H1 (cell line): ENCODE measurements at regions not wholly inside any gene's neighbourhood (a gene's known extent, or its start where the extent isn't known, plus 50 kb on each side); places are given as distances from the start of the nearest gene placed in this dataset.

ENCODE experiments used
- CTCF ChIA-PET: fragments of 300-600 bp; sonication (Branson Sonifier 250); formaldehyde crosslinking; loops from one replicate; lab custom pipeline; 2021; ENCODE audit not compliant: partially characterized antibody; lab: Charles Lee
- POLR2A ChIA-PET: fragments of 300-600 bp; sonication (Branson Sonifier 250); formaldehyde crosslinking; loops from one replicate; lab custom pipeline; 2021; ENCODE audit warnings: inconsistent platforms; ENCODE audit not compliant: partially characterized antibody; lab: Charles Lee
- DNase-seq, 2 experiments: peaks; one replicate each; pipeline versions ENCODE4 v3.0.0 to v3.0.0-alpha.2; 2010 to 2022; ENCODE audit warnings: low spot score in 2 of 2, low read depth in 1 of 2, mixed read lengths in 1 of 2
- FAIRE-seq: peaks from 2 replicates; lab custom pipeline; 2011; peaks lifted over from hg19 to GRCh38; lab: Jason Lieb, UNC
- H2AFZ ChIP-seq: 2 replicates; pipeline ENCODE4 v1.8.1; 2012; ENCODE audit warnings: low read length, inconsistent platforms
- H2AK5ac ChIP-seq: 2 replicates; pipeline ENCODE4 v1.6.1; 2013; ENCODE audit warnings: low read depth, low read length
- H2BK120ac ChIP-seq: replicated peaks from 2 replicates; pipeline ENCODE3; 2013; ENCODE audit warnings: low read depth, low read length, inconsistent platforms
- H2BK12ac ChIP-seq: 2 replicates; pipeline ENCODE4 v1.6.1; 2013; ENCODE audit warnings: low read depth, low read length
- H2BK15ac ChIP-seq: 2 replicates; pipeline ENCODE4 v1.6.1; 2013; ENCODE audit warnings: low read length
- H2BK20ac ChIP-seq: 2 replicates; pipeline ENCODE4 v1.6.1; 2013; ENCODE audit warnings: low read length
- H2BK5ac ChIP-seq: 2 replicates; pipeline ENCODE4 v1.6.1; 2013; ENCODE audit warnings: low read depth, low read length
- H3K14ac ChIP-seq: 2 replicates; pipeline ENCODE4 v1.6.1; 2013; ENCODE audit warnings: inconsistent platforms; ENCODE audit not compliant: insufficient read length
- H3K18ac ChIP-seq: 2 replicates; pipeline ENCODE4 v1.6.1; 2013; ENCODE audit warnings: low read length; ENCODE audit errors: extremely low read depth
- H3K23ac ChIP-seq: 2 replicates; pipeline ENCODE4 v1.6.1; 2013; ENCODE audit warnings: inconsistent platforms; ENCODE audit not compliant: insufficient read length
- H3K23me2 ChIP-seq: 2 replicates; pipeline ENCODE4 v1.6.1; 2013; ENCODE audit warnings: low read depth, low read length
- H3K27ac ChIP-seq: 2 replicates; pipeline ENCODE4 v1.6.1; 2011; ENCODE audit warnings: low read depth, low read length, inconsistent platforms
- H3K27me3 ChIP-seq, 4 experiments: replicated peaks in 1 of 4; 1 replicate in 1 of 4; 2 replicates in 3 of 4; pipeline versions ENCODE4 v1.6.1 to v1.8.1; 2011 to 2013; ENCODE audit warnings: low read length in 3 of 4, mild to moderate bottlenecking in 3 of 4, inconsistent platforms in 2 of 4, mixed read lengths in 2 of 4, moderate library complexity in 1 of 4; ENCODE audit not compliant: control insufficient read depth in 3 of 4, insufficient read depth in 3 of 4; ENCODE audit errors: extremely low read depth in 1 of 4
- H3K36me3 ChIP-seq, 4 experiments: 2 replicates each; pipeline versions ENCODE4 v1.6.1 to v1.8.1; 2011 to 2013; ENCODE audit warnings: mild to moderate bottlenecking in 4 of 4, low read length in 3 of 4, moderate library complexity in 2 of 4, control low read depth in 1 of 4, inconsistent platforms in 1 of 4; ENCODE audit not compliant: insufficient read depth in 4 of 4, control insufficient read depth in 2 of 4
- H3K4ac ChIP-seq: replicated peaks from 2 replicates; pipeline ENCODE3; 2013; ENCODE audit warnings: low read length, low read depth, mixed read lengths, inconsistent platforms; ENCODE audit not compliant: insufficient read length
- H3K4me1 ChIP-seq, 4 experiments: replicated peaks in 1 of 4; 1 replicate in 1 of 4; 2 replicates in 3 of 4; pipeline versions ENCODE4 v1.6.1 to v1.8.1; 2011 to 2013; ENCODE audit warnings: low read length in 3 of 4, inconsistent platforms in 2 of 4, mixed read lengths in 1 of 4; ENCODE audit not compliant: insufficient read depth in 4 of 4, control insufficient read depth in 3 of 4
- H3K4me2 ChIP-seq, 2 experiments: 2 replicates each; pipeline versions ENCODE4 v1.6.1 to v1.8.1; 2011 to 2013; ENCODE audit warnings: low read depth in 2 of 2, low read length in 2 of 2, control low read depth in 1 of 2, inconsistent platforms in 1 of 2, mild to moderate bottlenecking in 1 of 2; ENCODE audit not compliant: insufficient read depth in 1 of 2
- H3K4me3 ChIP-seq, 4 experiments: fragments of 200-600, 300-600 bp in 1 of 4; sonication (generic), shearing (Covaris generic), sonication (Bioruptor Twin) in 1 of 4; 2 replicates each; pipeline versions ENCODE4 v1.5.1 to v1.8.1; 2011 to 2016; ENCODE audit warnings: low read length in 4 of 4, low read depth in 3 of 4, control low read depth in 2 of 4, inconsistent platforms in 2 of 4, mild to moderate bottlenecking in 2 of 4, mixed read lengths in 1 of 4, moderate library complexity in 1 of 4; ENCODE audit not compliant: insufficient read depth in 2 of 4; ENCODE audit errors: extremely low read depth in 1 of 4
- H3K56ac ChIP-seq: replicated peaks from 2 replicates; pipeline ENCODE3; 2013; ENCODE audit warnings: low read depth, mild to moderate bottlenecking, mixed read lengths, low read length, inconsistent platforms; ENCODE audit not compliant: insufficient read length
- H3K79me1 ChIP-seq: 2 replicates; pipeline ENCODE4 v1.6.1; 2013; ENCODE audit warnings: low read depth, low read length, control low read depth
- H3K79me2 ChIP-seq, 2 experiments: 2 replicates each; pipeline versions ENCODE4 v1.6.1 to v1.8.1; 2012 to 2013; ENCODE audit warnings: low read length in 2 of 2, mild to moderate bottlenecking in 2 of 2, inconsistent platforms in 1 of 2; ENCODE audit not compliant: insufficient read depth in 2 of 2, control insufficient read depth in 1 of 2
- H3K9ac ChIP-seq, 4 experiments: replicated peaks in 1 of 4; 1 replicate in 1 of 4; 2 replicates in 3 of 4; pipeline versions ENCODE4 v1.6.1 to v1.8.1; 2011 to 2013; ENCODE audit warnings: low read depth in 3 of 4, low read length in 3 of 4, control low read depth in 2 of 4, mild to moderate bottlenecking in 2 of 4, moderate library complexity in 2 of 4, inconsistent platforms in 1 of 4; ENCODE audit errors: extremely low read depth in 1 of 4
- H3K9me3 ChIP-seq, 2 experiments: 2 replicates each; pipeline versions ENCODE4 v1.6.1 to v1.8.1; 2012 to 2013; ENCODE audit warnings: mild to moderate bottlenecking in 2 of 2, moderate library complexity in 2 of 2, control low read depth in 1 of 2, inconsistent platforms in 1 of 2, low read depth in 1 of 2, low read length in 1 of 2, mixed read lengths in 1 of 2; ENCODE audit not compliant: insufficient read depth in 2 of 2
- H4K20me1 ChIP-seq, 2 experiments: replicated peaks in 1 of 2; 2 replicates each; pipeline versions ENCODE3 to v1.8.1; 2011 to 2013; ENCODE audit warnings: inconsistent platforms in 2 of 2, low read length in 2 of 2, mild to moderate bottlenecking in 1 of 2; ENCODE audit not compliant: insufficient read depth in 2 of 2, control insufficient read depth in 1 of 2
- H4K5ac ChIP-seq: 2 replicates; pipeline ENCODE4 v1.6.1; 2013; ENCODE audit warnings: low read length, low read depth, mixed read lengths, inconsistent platforms; ENCODE audit not compliant: insufficient read length
- H4K8ac ChIP-seq: 2 replicates; pipeline ENCODE4 v1.8.0; 2013; ENCODE audit warnings: mild to moderate bottlenecking, moderate library complexity, low read length, inconsistent platforms; ENCODE audit not compliant: insufficient read depth; ENCODE audit errors: extremely low read depth
- H4K91ac ChIP-seq: replicated peaks from 2 replicates; pipeline ENCODE3; 2013; ENCODE audit warnings: low read length, mixed read lengths, inconsistent platforms; ENCODE audit not compliant: insufficient read length
- BRCA1 ChIP-seq: IDR thresholded peaks from 2 replicates; pipeline ENCODE4 v1.6.1; 2012; ENCODE audit warnings: low read depth, low read length, improper control_type of control experiment
- JUN ChIP-seq: IDR thresholded peaks from 2 replicates; pipeline ENCODE4 v1.6.1; 2011; ENCODE audit warnings: low read depth, mild to moderate bottlenecking, improper control_type of control experiment, low read length
- JUND ChIP-seq: IDR thresholded peaks from 2 replicates; pipeline ENCODE4 v1.6.1; 2011; ENCODE audit warnings: mild to moderate bottlenecking, improper control_type of control experiment, low read length
- KDM4A ChIP-seq: IDR thresholded peaks from one replicate; pipeline ENCODE4 v1.7.1; 2012; ENCODE audit warnings: low read depth, mild to moderate bottlenecking, moderate library complexity, low read length, inconsistent platforms; ENCODE audit not compliant: severe bottlenecking
- RFX5 ChIP-seq: IDR thresholded peaks from 2 replicates; pipeline ENCODE4 v1.6.1; 2011; ENCODE audit warnings: low read depth, low read length, improper control_type of control experiment, borderline replicate concordance
- SP4 ChIP-seq: IDR thresholded peaks from 2 replicates; pipeline ENCODE4 v1.6.1; 2012; ENCODE audit warnings: low read length, inconsistent platforms

DNA sequence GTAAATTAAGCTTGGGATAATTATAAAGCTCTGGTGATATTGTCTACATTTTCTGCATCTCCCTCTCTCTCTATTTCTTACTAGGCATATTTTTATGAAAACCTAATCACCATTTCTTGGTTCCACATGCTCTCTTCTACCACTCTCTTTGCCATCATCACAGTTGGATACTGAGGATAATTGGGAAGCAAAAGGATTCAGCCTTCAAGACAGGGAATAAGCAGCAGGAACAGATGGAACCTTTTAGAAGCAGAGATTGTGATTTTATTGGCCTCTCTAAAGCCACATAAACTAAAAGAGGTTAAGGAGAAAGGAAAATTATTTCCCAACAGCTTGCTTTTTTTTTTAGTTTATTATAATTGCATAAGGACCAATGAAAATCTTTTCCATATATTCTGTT lies 226.3 kb upstream of the SPHKAP start:
- Histone ChIP-seq H3K27me3 (no peaks in the 10 kb centered on the region), H3K18ac (no peak overlapping the region), H3K27ac (no peak overlapping the region), H3K9me3 (no peaks in the 10 kb centered on the region), H2BK5ac (no peak overlapping the region), H2BK15ac (no peak overlapping the region), H4K5ac (no peak overlapping the region), H3K79me2 (no peaks in the 10 kb centered on the region), H3K4me1 (no peaks in the 10 kb centered on the region), H3K79me1 (no peaks in the 10 kb centered on the region), H2BK20ac (no peak overlapping the region), H3K23me2 (no peaks in the 10 kb centered on the region; the same call in 1 of the 2 replicates), H3K56ac (no peak overlapping the region), H3K14ac (no peak overlapping the region), H3K9ac (no peak overlapping the region), H3K4ac (no peak overlapping the region), H3K23ac (no peak overlapping the region), H2BK120ac (no peak overlapping the region), H3K4me3 (no peak overlapping the region), H4K8ac (no peak overlapping the region), H2AK5ac (no peak overlapping the region), H2AFZ (no peak overlapping the region), H2BK12ac (no peak overlapping the region), H3K36me3 (no peaks in the 10 kb centered on the region), H4K20me1 (no peaks in the 10 kb centered on the region), H3K4me2 (no peak overlapping the region), H4K91ac (no peak overlapping the region)
- no peak for TF ChIP-seq BRCA1
- TF ChIP-seq RFX5: no peak
- no peak for TF ChIP-seq SP4
- TF ChIP-seq KDM4A: no peak
- no peak for TF ChIP-seq JUND
- TF ChIP-seq JUN: no peak
- POLR2A ChIA-PET: no interaction called here
- DNase-seq (no peak), FAIRE-seq (no peak)
- CTCF ChIA-PET: no interaction called here
